ENCODE measurements at regions not wholly inside any gene's neighbourhood (a gene's known extent, or its start where the extent isn't known, plus 50 kb on each side); places are given as distances from the start of the nearest gene placed in this dataset.

DNA sequence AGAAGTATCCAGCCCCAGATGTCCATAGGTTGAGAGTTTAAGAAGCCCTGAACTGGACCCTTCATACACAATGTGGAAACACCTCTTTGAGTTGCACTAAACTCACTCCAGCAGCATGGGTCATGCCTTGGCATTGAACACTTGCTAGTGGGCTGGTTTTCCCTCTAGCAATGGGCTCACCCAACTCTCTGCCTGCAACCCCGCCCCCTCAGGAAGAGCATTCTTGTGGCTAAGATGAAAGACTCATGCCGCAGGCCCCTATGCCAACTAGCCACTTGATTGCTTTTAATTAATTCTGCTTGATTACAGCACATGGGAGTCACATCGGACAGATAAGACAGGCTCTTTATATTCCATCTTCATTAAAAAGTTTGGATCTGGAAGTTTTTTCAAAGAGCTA is 136.5 kb upstream of the GJB5 start:
- DNase-seq, result no peak

DNA sequence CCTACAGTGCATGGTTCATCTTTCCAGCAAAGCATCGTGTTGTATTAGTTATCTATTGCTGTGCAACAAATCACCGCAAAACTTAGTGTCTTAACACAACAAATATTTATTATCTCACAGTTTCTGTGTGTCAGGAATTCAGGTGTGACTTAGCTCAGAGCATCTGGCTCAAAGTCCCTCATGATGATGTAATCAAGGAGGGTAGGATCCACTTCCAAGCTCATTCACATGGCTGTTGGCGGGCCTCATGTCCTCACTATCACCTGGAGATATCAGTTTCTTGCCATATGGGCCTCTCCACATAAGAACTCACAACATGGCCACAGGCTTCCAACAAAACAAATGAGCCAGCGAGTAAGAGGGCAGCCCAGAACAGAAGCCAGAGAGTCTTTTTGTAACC is 135.6 kb upstream of the GJB5 start:
- DNase-seq, result no peak

DNA sequence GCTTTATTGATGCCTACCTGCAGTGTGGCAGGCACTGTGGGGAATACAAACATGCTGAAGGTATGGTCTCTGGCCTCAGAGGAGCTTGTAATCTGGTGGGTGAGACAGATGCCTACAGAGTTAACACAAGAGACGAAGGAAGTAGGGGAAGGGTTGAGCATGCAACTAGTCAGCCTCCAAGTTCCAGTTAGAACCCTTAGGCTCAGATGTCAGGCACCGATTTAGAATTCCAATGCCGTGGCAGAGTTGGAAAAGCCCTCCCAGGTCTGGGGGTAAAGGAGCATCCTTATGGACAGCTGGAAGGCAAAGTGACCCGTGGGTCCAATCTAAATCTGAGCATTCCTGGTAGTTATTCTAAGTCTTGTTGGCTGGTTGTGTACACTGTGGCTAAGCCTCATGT is 132.9 kb upstream of the GJB5 start:
- DNase-seq, result no peak

DNA sequence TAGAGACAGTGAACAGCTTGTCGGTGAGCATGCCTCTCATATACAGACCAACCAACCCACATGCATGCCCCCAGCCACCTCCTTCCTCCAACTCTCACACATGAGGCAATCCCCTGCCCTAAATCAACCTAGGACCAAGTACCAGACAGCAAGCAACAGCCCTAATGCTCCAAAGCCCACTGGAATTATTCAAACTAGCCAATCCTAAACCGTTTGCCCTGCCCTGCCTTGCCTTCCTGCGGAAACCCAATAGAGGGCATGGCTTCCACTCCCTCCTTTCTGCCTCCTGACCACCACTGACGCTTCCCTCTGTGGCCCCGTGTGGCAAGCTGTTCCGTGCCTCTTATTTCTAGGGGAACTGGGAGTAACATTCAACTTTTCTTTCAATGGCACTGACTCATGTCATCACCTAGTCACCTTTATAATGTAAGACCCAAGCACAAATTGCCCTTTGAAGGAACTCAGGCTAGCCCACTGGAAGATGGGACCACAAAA is 129.3 kb upstream of the GJB5 start:
- no peak for DNase-seq

DNA sequence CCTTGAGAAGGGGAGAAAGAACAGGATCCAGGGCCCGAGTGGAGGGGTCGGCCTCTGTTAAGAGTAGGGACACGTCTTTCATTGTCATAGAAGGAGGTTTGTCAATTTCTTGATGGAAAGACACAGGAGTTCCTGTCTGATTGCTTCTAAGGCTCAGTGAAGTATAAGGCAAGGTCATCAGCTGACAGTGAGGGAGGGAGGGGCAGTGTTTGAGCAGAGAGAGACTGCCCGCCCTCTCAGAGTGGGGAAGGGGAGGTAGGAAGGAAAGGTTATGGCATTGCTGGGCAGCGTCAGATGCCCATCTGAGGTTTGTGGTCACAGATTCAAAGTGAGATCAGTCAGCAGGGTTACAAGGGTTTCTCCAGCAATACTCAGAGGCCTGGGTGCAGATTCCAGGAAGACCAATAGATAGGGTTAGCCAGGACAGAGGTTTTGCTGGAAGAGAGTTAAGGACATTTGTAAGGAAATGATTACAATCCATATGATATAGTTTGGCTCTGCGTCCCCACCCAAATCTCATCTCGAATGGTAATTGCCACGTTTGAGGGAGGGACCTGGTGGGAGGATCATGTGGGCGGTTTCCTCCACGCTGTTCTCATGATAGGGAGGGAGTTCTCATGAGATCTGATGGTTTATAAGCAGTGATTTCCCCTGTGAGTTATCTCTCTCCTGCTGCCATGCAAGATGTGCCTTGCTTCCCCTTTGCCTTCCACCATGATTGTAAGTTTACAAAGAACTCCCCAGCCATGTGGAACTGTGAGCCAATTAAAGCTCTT is 127.2 kb upstream of the GJB5 start:
- no peak for DNase-seq

DNA sequence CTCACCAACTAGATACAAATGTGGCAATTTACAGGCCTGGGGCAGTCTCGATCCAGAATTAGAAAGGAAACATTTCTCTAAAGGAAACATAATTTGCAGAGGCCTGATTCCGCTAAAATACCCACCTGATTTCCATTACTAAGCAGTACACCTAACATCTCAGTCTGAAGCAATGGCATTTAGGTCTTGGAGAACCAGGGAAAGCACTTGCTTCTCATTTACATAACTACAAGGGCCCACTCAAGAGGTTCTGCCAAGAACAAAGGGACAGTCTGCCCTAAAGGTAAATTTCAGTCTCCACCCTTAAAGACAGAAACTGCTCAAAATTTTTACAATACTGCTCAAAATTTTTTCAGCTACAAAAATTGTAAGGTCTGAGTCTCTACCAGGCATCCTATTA is 123.7 kb upstream of the GJB5 start:
- no peak for DNase-seq

DNA sequence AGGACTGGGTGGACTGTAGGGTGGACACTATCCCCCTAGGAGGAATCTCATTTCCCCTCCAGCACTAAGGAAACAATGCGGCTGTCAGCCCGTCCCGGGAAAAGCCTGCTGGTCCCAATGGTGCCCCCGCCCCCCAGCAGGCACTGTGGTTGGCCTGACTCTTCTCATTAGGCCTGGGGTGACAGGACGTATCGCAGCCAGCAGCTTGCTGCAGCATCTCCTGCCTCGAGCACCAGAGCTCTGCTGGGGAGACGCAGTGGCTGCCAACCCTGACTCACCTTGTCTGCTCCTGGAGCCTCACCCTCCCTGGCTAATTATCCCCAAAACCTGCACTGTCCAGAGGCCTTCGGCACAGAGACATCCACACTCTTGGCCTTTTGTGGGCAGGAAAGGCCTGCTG is 115.1 kb upstream of the GJB5 start:
- DNase-seq, result no peak

DNA sequence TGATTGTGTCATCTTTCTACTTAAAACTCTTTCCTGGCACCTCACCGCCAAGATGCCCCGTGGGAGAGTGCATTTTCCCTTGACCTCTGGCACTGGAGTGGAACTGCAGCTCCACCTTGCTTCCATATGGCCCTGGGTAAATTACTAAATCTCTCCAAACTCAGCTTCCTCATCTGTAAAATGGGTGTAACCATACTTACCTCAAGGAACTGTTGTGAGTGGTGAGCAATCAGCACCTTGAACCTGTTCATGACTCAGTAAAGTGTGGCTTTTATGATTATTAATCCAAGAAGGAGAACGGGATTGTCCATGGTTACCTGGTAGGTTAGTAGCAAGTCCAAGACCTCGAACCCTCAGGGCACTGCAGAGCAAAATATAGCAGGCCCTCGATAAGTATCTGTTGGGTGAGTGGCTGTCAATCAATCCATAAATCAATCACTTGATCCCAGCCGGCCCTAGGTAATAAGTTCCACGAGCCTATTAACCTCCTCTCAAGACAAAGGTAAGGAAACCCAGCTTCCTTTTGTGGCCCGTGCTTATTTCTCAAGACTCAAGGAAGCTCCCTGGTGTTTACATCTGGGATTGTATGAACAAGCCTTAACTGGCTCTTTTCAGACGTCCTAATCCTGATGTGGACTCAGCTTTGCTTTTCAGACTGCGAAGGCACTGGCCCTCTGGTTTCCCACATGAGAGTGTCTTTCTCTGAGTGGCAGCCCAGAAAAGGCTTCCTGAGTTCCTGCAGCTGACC is 114.0 kb upstream of the GJB5 start:
- DNase-seq, result no peak

DNA sequence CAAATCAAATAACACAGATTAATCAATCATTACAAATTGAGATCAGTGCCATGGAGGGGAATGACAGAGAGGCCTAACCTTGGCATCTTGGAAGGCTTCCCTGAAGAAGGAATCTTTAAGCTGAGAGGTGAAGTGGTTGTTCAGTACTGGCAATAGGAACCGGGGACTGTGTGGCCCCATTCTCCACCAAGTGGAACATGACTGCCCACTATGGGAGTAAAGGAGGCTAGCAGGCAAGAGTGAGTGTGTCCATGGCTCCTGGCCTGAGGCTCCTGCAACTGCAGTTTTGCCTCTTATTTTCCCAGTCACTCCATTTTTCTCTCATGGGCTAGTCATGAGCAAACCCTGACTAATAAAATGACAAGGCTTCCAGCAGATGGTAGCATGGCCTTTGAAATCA is 112.2 kb upstream of the GJB5 start:
- no peak for DNase-seq

DNA sequence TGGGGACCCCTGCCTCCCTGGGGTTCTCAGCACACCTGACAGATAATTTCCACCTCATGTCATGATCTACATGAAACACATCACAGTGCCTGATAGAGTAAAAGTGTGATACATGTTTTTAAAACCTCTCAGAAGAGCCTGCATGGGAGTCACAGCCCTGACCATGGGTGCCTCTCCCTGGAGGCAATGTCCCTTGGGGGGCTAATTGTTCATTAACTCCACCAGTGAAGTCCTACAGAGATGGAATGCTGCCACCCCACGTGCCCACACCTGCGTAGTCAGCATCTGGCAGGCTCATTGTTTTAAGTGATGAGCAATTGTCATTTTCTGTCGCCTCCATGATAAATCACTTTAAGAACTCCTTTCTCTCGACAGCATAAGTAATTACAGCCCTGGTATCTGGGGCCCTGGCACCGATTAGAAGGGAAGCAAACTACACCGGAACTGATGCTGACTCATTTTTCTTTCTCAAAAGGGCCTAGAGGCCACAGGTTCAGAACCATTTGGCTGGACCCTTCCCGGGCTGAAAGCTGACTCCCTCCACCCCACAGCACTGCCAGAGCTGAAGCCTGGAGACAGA is 109.6 kb upstream of the GJB5 start:
- DNase-seq, result no peak

DNA sequence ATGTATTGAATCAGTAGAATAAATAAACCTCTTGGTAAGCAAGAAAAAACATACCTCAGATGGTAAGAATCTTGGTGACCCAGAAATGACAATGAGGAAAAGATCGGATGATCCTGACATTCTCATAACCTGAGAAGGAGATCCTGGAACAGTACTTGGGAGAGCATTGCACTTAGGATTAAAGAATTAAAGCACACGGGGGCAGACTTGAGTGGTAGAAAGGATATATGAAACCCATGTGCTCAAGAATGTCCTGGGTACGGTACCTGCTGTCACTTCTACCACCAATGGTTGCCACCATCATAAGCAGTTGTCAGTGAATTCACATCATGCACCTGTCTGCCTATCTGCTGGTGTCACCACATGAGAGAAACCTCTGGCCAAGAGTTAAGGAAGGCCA is 108.9 kb upstream of the GJB5 start:
- no peak for DNase-seq

DNA sequence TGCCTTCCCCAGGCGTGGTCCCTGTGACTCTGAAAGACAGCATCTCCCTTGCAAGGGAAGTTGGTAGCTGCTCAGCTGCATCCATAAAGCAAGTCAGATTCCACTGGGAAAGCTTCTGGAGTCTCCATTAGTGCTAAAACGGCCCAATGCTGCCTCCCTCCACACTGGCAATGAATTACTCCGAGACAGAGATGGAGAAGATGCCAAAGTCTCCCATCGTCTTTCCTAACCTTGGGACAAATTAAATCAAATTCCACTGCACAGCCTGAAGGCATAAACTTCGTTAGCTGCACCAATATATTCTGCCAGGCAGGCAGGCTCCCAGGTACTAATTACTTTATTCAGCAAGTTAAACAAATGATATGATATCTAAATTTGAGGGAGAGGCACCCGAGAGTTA is 106.3 kb upstream of the GJB5 start:
- no peak for DNase-seq

DNA sequence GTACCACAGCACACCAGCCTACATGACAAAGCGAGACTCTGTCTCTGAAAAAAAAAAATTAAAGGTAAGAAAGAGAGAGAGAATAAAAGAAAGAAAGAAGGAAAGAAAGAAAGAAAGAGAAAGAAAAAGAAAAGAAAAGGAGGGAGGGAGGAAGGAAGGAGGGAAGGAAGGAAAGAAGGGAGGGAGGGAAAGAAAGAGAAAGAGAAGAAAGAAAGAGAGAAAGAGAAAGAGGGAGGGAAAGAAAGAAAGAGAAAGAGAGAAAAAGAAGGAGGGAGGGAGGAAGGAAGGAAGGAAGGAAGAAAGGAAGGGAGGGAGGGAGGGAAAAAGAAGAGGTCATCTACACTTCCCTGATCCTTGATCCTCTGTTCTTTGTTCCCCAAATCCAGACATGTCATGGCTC is 104.8 kb upstream of the GJB5 start:
- DNase-seq, result no peak

DNA sequence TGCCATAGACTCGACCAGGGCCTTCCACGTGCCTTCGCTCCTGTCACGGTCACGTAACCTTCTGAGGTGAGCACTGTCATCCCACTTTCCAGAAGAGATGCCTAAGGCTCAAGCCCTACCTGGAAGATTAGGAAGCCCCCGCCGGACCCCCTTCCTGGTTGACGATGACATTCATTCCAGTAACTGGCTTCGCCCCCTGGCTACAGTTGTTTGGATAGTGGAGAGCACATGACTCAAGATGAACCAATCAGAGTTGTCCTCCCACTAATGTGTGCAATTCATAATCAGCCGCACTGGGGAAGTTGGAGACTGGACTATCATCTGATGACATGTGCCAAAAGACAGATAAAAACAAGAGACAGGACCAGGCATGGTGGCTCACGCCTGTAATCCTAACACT is 104.0 kb upstream of the GJB5 start:
- no peak for DNase-seq

DNA sequence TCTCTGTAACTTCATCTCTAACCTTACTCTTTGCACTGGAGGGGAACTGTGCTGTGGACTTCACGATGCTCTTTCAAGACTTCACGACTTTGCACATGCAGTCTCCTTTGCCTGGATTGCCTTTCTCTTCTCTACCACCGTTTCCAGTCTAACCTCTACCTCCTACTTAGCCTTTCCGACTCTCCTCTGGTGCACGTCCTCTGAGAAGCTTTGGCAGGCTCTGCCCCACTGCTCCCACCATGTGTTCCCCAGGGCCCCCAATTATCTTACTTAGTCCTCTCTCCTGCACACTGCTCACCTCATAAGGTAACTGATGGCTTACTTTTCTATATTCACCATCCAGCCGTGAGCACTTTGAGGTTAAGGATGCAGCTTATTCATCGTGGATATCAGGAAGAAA is 101.7 kb upstream of the GJB5 start:
- no peak for DNase-seq

DNA sequence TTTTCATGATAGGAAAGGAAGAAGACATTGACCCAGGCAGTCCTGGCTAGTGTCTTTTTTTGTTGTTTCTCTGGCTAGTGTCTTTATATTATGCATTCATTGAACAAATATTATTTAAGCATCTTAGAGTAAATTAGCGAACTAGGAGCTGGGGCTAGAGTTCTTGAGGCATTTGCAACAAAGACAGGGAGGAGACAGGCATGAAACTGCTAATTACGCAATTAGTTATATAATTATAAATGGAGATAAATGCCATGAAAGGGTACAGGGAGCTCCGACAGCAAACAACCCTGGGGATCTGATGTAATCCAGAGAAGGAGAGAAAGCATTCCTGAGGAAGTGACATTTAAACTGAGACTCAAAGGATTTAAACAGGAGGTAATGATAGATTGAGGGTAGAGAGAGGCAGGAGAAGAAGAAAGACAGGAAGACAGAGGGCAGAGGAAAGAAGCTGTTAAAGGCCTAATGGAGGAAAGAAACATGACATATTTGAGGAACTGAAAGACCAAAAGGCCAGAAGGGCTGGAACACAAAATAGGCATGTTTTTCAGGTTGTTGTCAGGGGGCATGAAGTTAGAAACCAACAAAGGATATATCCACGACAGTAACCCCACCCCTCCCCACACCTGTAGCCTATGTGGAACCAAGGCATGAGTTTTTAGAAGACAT is 99.5 kb upstream of the GJB5 start:
- no peak for DNase-seq

DNA sequence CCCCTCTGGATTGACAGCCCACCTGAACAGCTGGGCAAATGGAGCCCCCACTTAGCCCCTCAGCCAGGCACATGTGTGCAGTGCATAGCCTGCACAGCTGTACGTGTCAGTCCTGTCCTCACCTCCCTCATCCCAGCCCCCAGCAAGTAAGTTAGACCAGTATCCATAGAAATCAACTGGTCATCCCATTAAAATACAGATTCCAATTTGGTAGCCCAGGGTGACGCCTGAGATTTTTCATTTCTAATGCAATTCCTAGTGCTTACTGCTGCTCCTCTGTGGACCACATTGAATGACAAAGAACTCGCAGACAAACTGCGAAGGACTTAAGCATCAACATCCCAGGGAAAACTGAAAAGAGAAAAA is 99.0 kb upstream of the GJB5 start:
- DNase-seq, result no peak

DNA sequence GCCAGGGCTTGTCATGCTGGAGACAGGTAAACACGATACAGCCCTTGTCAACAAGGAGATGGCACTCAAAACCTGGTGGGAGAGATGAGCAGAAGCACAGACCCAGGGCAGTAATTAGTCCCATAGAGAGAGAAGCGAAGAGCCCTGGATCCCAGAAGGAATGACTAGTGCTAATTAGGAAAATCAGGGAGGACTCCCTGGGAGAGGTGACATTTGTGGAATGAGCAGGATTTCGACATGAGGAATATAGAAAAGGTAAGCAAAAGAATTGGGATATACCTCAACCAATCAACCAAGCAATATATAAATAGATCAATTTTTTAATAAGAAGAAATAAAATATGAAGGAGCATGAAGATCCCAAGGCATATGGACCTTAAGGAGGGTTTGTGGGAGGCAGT is 98.5 kb upstream of the GJB5 start:
- DNase-seq, result no peak

DNA sequence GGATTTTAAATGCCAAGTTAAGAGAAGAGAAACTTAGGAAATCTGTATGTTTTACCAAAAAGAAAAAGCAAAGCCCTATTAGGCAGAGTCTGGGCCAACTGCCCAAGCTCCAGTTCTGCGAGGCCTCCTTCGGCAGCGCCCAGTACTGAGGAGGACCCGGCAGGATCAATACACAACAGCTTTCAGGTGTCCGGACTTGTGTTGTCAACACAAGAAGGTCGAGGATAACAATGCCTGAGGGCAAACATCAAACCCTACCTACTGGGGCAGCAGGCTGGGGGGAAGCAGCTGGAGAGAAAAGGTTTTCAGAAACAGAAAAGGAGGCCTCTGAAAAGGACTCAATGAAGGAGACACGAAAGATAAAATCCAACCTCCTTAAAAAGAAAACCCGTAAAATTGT is 98.1 kb upstream of the GJB5 start:
- DNase-seq, result no peak

DNA sequence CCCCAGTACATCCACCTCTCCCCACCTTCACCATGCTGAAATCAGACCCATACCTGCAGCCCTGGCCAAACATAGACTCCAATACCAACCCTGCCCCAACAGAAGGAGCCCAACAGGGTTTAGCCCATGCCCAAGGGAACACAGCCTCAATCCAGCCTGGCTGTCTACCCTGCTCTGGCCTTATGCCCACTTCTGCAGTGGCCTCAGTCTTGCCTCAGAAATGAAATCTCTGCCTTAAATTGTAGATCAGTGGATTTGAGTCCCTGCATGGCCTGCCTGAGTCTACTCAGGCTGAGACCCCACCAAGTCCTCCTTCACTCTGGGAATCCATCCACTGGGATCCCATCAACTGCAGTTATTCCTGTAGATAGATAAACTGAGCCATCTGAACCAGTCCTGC is 97.6 kb upstream of the GJB5 start:
- no peak for DNase-seq

DNA sequence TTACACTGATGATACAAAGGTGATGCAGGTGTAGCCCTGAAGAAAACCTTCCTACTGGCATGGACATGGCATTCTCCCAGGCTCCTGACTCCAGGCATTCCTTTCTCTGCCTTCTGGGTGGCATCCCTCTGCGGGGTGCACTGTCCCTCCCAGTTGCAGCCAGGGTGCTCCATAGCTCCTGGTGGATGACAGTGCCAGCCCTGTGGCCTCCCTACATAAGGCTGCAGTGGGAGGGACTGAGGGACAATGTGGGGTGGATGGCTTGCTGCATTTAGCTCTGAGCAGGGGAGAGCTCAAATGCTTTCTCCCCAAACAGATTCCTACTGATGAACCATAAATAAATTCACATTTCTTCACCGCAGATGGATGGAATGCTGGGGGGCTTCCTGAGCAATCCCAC is 97.0 kb upstream of the GJB5 start:
- no peak for DNase-seq

DNA sequence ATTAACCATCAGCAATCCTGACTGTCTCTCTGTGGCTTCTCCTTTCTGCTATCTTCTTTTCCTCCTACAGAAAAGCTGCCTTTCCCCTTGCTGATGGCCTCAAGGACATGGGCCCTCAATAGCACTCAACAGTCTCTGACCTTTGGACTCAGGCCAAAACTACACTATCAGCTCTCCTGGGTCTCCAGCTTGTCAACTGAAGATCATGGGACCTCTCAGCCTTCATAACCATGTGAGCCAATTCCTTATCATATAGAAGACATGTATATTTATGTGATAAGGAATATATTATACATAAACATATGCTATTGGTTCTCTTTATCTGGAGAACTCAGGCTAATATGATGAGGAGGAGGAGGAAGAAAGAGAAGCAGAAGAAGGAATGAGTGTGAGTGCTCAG is 91.8 kb upstream of the GJB5 start:
- no peak for DNase-seq

DNA sequence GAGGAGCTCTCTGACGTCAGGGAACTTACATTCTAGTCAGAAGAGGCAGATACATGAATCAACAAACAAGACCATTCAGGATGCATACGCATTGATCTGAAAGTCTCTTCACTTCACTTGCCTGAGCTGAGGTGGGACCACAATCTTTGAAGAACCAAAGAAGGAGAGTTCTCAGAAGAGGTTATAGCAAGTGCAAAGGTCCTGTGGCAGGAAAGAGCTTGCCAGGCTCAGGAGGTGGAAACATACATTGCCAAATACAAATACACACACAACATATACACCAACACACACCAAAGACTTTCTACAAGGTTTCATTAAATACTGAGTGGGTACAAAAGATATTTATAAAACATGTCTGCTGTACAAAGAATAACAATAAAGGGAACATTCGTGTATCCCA is 86.8 kb upstream of the GJB5 start:
- no peak for DNase-seq

DNA sequence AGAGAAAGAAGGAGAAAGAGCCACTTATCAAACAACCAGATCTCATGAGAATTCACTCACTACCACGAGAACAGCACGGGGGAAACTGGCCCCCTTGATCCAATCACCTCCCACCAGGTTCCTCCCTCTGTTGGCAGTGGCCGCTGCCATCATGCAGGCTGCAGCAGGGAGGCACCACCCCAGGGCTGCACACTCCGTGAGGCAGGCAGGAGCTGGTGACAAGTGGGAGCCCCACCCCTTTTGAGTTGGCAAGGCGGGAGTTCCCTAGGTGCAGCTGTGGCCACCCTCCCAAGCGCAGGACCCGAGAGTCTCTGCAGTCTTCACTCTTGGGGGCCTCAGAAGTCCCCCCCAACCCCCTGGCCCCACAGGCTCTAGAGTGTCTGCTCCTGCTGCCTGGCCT is 83.9 kb upstream of the GJB5 start:
- no peak for DNase-seq

Data from NK-92 treated with Interleukin-12 subunit alpha and Interleukin-12 subunit beta, amount 100 ng/mL, for 24 hours (cell line).